ENCODE measurements at regions not wholly inside any gene's neighbourhood (a gene's known extent, or its start where the extent isn't known, plus 50 kb on each side); places are given as distances from the start of the nearest gene placed in this dataset.

DNA sequence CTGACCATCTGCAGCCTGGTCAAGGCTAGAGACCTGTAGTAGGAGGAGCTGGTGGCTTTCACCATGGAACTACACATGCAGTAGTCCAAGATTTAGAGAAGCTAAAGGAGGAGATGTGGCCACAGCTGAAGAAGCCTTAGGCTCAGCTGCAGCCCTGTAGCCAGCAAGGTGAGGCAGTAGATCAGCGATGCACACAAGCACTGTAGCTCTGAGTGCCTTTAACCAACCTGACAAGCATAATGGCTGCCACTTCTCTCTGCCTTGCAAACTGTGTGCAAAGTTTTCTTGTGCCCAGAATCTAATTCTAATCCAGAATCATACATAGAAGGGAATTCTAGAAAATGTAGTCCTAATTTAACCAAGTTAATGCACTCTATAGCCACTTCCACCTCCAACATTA, 159.0 kb upstream of the ARID2 start:
- TF ChIP-seq POLR2A (IDR thresholded peaks at IDR 0.05; ENCODE audit: low read depth, low read length) (no peak), EZH2 (IDR thresholded peaks at IDR 0.05; ENCODE audit: borderline replicate concordance, low read depth, low read length, severe bottlenecking) (no peak), JUN (IDR thresholded peaks at IDR 0.05; ENCODE audit: borderline replicate concordance, insufficient read depth, insufficient read length, low read depth) (no peak), GATA2 (IDR thresholded peaks at IDR 0.05; ENCODE audit: insufficient read depth, insufficient read length, low read depth, low read length) (no peak)
- TF ChIP-seq, protein P1, sequence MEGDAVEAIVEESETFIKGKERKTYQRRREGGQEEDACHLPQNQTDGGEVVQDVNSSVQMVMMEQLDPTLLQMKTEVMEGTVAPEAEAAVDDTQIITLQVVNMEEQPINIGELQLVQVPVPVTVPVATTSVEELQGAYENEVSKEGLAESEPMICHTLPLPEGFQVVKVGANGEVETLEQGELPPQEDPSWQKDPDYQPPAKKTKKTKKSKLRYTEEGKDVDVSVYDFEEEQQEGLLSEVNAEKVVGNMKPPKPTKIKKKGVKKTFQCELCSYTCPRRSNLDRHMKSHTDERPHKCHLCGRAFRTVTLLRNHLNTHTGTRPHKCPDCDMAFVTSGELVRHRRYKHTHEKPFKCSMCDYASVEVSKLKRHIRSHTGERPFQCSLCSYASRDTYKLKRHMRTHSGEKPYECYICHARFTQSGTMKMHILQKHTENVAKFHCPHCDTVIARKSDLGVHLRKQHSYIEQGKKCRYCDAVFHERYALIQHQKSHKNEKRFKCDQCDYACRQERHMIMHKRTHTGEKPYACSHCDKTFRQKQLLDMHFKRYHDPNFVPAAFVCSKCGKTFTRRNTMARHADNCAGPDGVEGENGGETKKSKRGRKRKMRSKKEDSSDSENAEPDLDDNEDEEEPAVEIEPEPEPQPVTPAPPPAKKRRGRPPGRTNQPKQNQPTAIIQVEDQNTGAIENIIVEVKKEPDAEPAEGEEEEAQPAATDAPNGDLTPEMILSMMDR (IDR thresholded peaks at IDR 0.05; ENCODE audit: extremely low read depth in 1 of 2, insufficient read depth in 1 of 2, low read depth in 1 of 2, low read length in 2 of 2) = no peak

Measured in endothelial cell of umbilical vein (primary cell).